H1 (cell line): ENCODE measurements at regions not wholly inside any gene's neighbourhood (a gene's known extent, or its start where the extent isn't known, plus 50 kb on each side); places are given as distances from the start of the nearest gene placed in this dataset.

Experiments
- CTCF ChIA-PET: fragments of 300-600 bp; sonication (Branson Sonifier 250); formaldehyde crosslinking; loops from one replicate; lab custom pipeline; 2021; ENCODE audit not compliant: partially characterized antibody; lab: Charles Lee
- POLR2A ChIA-PET: fragments of 300-600 bp; sonication (Branson Sonifier 250); formaldehyde crosslinking; loops from one replicate; lab custom pipeline; 2021; ENCODE audit warnings: inconsistent platforms; ENCODE audit not compliant: partially characterized antibody; lab: Charles Lee
- DNase-seq, 2 experiments: peaks; one replicate each; pipeline versions ENCODE4 v3.0.0 to v3.0.0-alpha.2; 2010 to 2022; ENCODE audit warnings: low spot score in 2 of 2, low read depth in 1 of 2, mixed read lengths in 1 of 2
- FAIRE-seq: peaks from 2 replicates; lab custom pipeline; 2011; peaks lifted over from hg19 to GRCh38; lab: Jason Lieb, UNC
- H2AFZ ChIP-seq: 2 replicates; pipeline ENCODE4 v1.8.1; 2012; ENCODE audit warnings: low read length, inconsistent platforms
- H2AK5ac ChIP-seq: 2 replicates; pipeline ENCODE4 v1.6.1; 2013; ENCODE audit warnings: low read depth, low read length
- H2BK120ac ChIP-seq: replicated peaks from 2 replicates; pipeline ENCODE3; 2013; ENCODE audit warnings: low read depth, low read length, inconsistent platforms
- H2BK12ac ChIP-seq: 2 replicates; pipeline ENCODE4 v1.6.1; 2013; ENCODE audit warnings: low read depth, low read length
- H2BK15ac ChIP-seq: 2 replicates; pipeline ENCODE4 v1.6.1; 2013; ENCODE audit warnings: low read length
- H2BK20ac ChIP-seq: 2 replicates; pipeline ENCODE4 v1.6.1; 2013; ENCODE audit warnings: low read length
- H2BK5ac ChIP-seq: 2 replicates; pipeline ENCODE4 v1.6.1; 2013; ENCODE audit warnings: low read depth, low read length
- H3K14ac ChIP-seq: 2 replicates; pipeline ENCODE4 v1.6.1; 2013; ENCODE audit warnings: inconsistent platforms; ENCODE audit not compliant: insufficient read length
- H3K18ac ChIP-seq: 2 replicates; pipeline ENCODE4 v1.6.1; 2013; ENCODE audit warnings: low read length; ENCODE audit errors: extremely low read depth
- H3K23ac ChIP-seq: 2 replicates; pipeline ENCODE4 v1.6.1; 2013; ENCODE audit warnings: inconsistent platforms; ENCODE audit not compliant: insufficient read length
- H3K23me2 ChIP-seq: 2 replicates; pipeline ENCODE4 v1.6.1; 2013; ENCODE audit warnings: low read depth, low read length
- H3K27ac ChIP-seq: 2 replicates; pipeline ENCODE4 v1.6.1; 2011; ENCODE audit warnings: low read depth, low read length, inconsistent platforms
- H3K27me3 ChIP-seq, 4 experiments: replicated peaks in 1 of 4; 1 replicate in 1 of 4; 2 replicates in 3 of 4; pipeline versions ENCODE4 v1.6.1 to v1.8.1; 2011 to 2013; ENCODE audit warnings: low read length in 3 of 4, mild to moderate bottlenecking in 3 of 4, inconsistent platforms in 2 of 4, mixed read lengths in 2 of 4, moderate library complexity in 1 of 4; ENCODE audit not compliant: control insufficient read depth in 3 of 4, insufficient read depth in 3 of 4; ENCODE audit errors: extremely low read depth in 1 of 4
- H3K36me3 ChIP-seq, 4 experiments: 2 replicates each; pipeline versions ENCODE4 v1.6.1 to v1.8.1; 2011 to 2013; ENCODE audit warnings: mild to moderate bottlenecking in 4 of 4, low read length in 3 of 4, moderate library complexity in 2 of 4, control low read depth in 1 of 4, inconsistent platforms in 1 of 4; ENCODE audit not compliant: insufficient read depth in 4 of 4, control insufficient read depth in 2 of 4
- H3K4ac ChIP-seq: replicated peaks from 2 replicates; pipeline ENCODE3; 2013; ENCODE audit warnings: low read length, low read depth, mixed read lengths, inconsistent platforms; ENCODE audit not compliant: insufficient read length
- H3K4me1 ChIP-seq, 4 experiments: replicated peaks in 1 of 4; 1 replicate in 1 of 4; 2 replicates in 3 of 4; pipeline versions ENCODE4 v1.6.1 to v1.8.1; 2011 to 2013; ENCODE audit warnings: low read length in 3 of 4, inconsistent platforms in 2 of 4, mixed read lengths in 1 of 4; ENCODE audit not compliant: insufficient read depth in 4 of 4, control insufficient read depth in 3 of 4
- H3K4me2 ChIP-seq, 2 experiments: 2 replicates each; pipeline versions ENCODE4 v1.6.1 to v1.8.1; 2011 to 2013; ENCODE audit warnings: low read depth in 2 of 2, low read length in 2 of 2, control low read depth in 1 of 2, inconsistent platforms in 1 of 2, mild to moderate bottlenecking in 1 of 2; ENCODE audit not compliant: insufficient read depth in 1 of 2
- H3K4me3 ChIP-seq, 4 experiments: fragments of 200-600, 300-600 bp in 1 of 4; sonication (generic), shearing (Covaris generic), sonication (Bioruptor Twin) in 1 of 4; 2 replicates each; pipeline versions ENCODE4 v1.5.1 to v1.8.1; 2011 to 2016; ENCODE audit warnings: low read length in 4 of 4, low read depth in 3 of 4, control low read depth in 2 of 4, inconsistent platforms in 2 of 4, mild to moderate bottlenecking in 2 of 4, mixed read lengths in 1 of 4, moderate library complexity in 1 of 4; ENCODE audit not compliant: insufficient read depth in 2 of 4; ENCODE audit errors: extremely low read depth in 1 of 4
- H3K56ac ChIP-seq: replicated peaks from 2 replicates; pipeline ENCODE3; 2013; ENCODE audit warnings: low read depth, mild to moderate bottlenecking, mixed read lengths, low read length, inconsistent platforms; ENCODE audit not compliant: insufficient read length
- H3K79me1 ChIP-seq: 2 replicates; pipeline ENCODE4 v1.6.1; 2013; ENCODE audit warnings: low read depth, low read length, control low read depth
- H3K79me2 ChIP-seq, 2 experiments: 2 replicates each; pipeline versions ENCODE4 v1.6.1 to v1.8.1; 2012 to 2013; ENCODE audit warnings: low read length in 2 of 2, mild to moderate bottlenecking in 2 of 2, inconsistent platforms in 1 of 2; ENCODE audit not compliant: insufficient read depth in 2 of 2, control insufficient read depth in 1 of 2
- H3K9ac ChIP-seq, 4 experiments: replicated peaks in 1 of 4; 1 replicate in 1 of 4; 2 replicates in 3 of 4; pipeline versions ENCODE4 v1.6.1 to v1.8.1; 2011 to 2013; ENCODE audit warnings: low read depth in 3 of 4, low read length in 3 of 4, control low read depth in 2 of 4, mild to moderate bottlenecking in 2 of 4, moderate library complexity in 2 of 4, inconsistent platforms in 1 of 4; ENCODE audit errors: extremely low read depth in 1 of 4
- H3K9me3 ChIP-seq, 2 experiments: 2 replicates each; pipeline versions ENCODE4 v1.6.1 to v1.8.1; 2012 to 2013; ENCODE audit warnings: mild to moderate bottlenecking in 2 of 2, moderate library complexity in 2 of 2, control low read depth in 1 of 2, inconsistent platforms in 1 of 2, low read depth in 1 of 2, low read length in 1 of 2, mixed read lengths in 1 of 2; ENCODE audit not compliant: insufficient read depth in 2 of 2
- H4K20me1 ChIP-seq, 2 experiments: replicated peaks in 1 of 2; 2 replicates each; pipeline versions ENCODE3 to v1.8.1; 2011 to 2013; ENCODE audit warnings: inconsistent platforms in 2 of 2, low read length in 2 of 2, mild to moderate bottlenecking in 1 of 2; ENCODE audit not compliant: insufficient read depth in 2 of 2, control insufficient read depth in 1 of 2
- H4K5ac ChIP-seq: 2 replicates; pipeline ENCODE4 v1.6.1; 2013; ENCODE audit warnings: low read length, low read depth, mixed read lengths, inconsistent platforms; ENCODE audit not compliant: insufficient read length
- H4K8ac ChIP-seq: 2 replicates; pipeline ENCODE4 v1.8.0; 2013; ENCODE audit warnings: mild to moderate bottlenecking, moderate library complexity, low read length, inconsistent platforms; ENCODE audit not compliant: insufficient read depth; ENCODE audit errors: extremely low read depth
- H4K91ac ChIP-seq: replicated peaks from 2 replicates; pipeline ENCODE3; 2013; ENCODE audit warnings: low read length, mixed read lengths, inconsistent platforms; ENCODE audit not compliant: insufficient read length
- POU5F1 ChIP-seq: IDR thresholded peaks from 2 replicates; pipeline ENCODE4 v1.6.1; 2011; ENCODE audit warnings: low read depth, mild to moderate bottlenecking, low read length, moderate library complexity
- RAD21 ChIP-seq, 2 experiments: IDR thresholded peaks in 1 of 2; conservative IDR thresholded peaks in 1 of 2; 2 replicates each; pipeline ENCODE4 v1.6.1; 2011; ENCODE audit warnings: low read depth in 2 of 2, low read length in 2 of 2, improper control_type of control experiment in 1 of 2, inconsistent platforms in 1 of 2, mild to moderate bottlenecking in 1 of 2, moderate library complexity in 1 of 2
- TAF1 ChIP-seq: IDR thresholded peaks from 2 replicates; pipeline ENCODE4 v1.6.1; 2011; ENCODE audit warnings: mild to moderate bottlenecking, low read depth, low read length
- TAF7 ChIP-seq: optimal IDR thresholded peaks from 2 replicates; pipeline ENCODE3; 2011; ENCODE audit warnings: low read depth, mild to moderate bottlenecking, inconsistent platforms, low read length, moderate library complexity, borderline replicate concordance
- TEAD4 ChIP-seq: IDR thresholded peaks from 2 replicates; pipeline ENCODE4 v1.6.1; 2012; ENCODE audit warnings: low read depth, low read length, inconsistent platforms, mixed read lengths
- WGBS, 2 experiments: shearing (Covaris generic) in 1 of 2; methylation state at CpG; one replicate each; pipeline versions ENCODE4 v1.1.6 to v1.1.7; 2013 to 2015; ENCODE audit warnings: low lambda C conversion rate in 2 of 2, mixed read lengths in 2 of 2, inconsistent platforms in 1 of 2, low coverage in 1 of 2, missing lambda C conversion rate in 1 of 2; ENCODE audit not compliant: insufficient replicate concordance in 2 of 2, insufficient coverage in 1 of 2, insufficient read length in 1 of 2; ENCODE audit errors: extremely low coverage in 1 of 2, missing lambda C conversion rate in 1 of 2; 5-methylcytosine and 5-hydroxymethylcytosine counted together

GRCh38 chr10:53479365-53479764 lies 706.8 kb upstream of the MBL2 start:
- ChIA-PET POLR2A (interaction anchor here (0.9 to 5.5 kb wide), 3 partner anchors 10 to 119 kb away, joined by 4 to 30 read pairs (median 11); no protein-coding TSS in a partner anchor), CTCF (interaction anchor here (1.0 to 2.6 kb wide), 3 partner anchors 26 to 306 kb away, joined by 3 to 10 read pairs (median 3); no protein-coding TSS in a partner anchor)
- Histone ChIP-seq H3K4me1 (peaks cover 3 to 23% (median 8%) of the 10 kb centered on the region in 4 experiments; a peak in 5 of 7 replicates), H3K14ac (no peak overlapping the region), H3K27me3 (no peaks in the 10 kb centered on the region), H3K79me1 (no peaks in the 10 kb centered on the region), H3K4me2 (peak overlapping the region; percentile 16 to 36; a peak in 3 of 4 replicates), H2BK120ac (peak overlapping the region; percentile 100), H3K79me2 (no peaks in the 10 kb centered on the region), H3K9ac (no peak overlapping the region), H3K36me3 (peaks cover 0 to 10% (median 0%) of the 10 kb centered on the region in 4 experiments; a peak in 2 of 8 replicates), H2BK12ac (no peak overlapping the region; the same call in 1 of the 2 replicates), H3K23me2 (no peaks in the 10 kb centered on the region), H3K18ac (peak overlapping the region; percentile 86), H3K23ac (no peak overlapping the region), H4K8ac (no peak overlapping the region), H2BK5ac (peak overlapping the region; percentile 99; the same call in 1 of the 2 replicates), H3K4ac (no peak overlapping the region), H3K9me3 (peaks cover 0 to 5% of the 10 kb centered on the region in 2 experiments; a peak in 1 of 4 replicates), H2AFZ (no peak overlapping the region), H3K27ac (peak overlapping the region; percentile 72; the same call in 1 of the 2 replicates), H2BK15ac (no peak overlapping the region), H4K91ac (peak overlapping the region; percentile 92), H3K4me3 (peak overlapping the region in 1 of 4 experiments; percentile 25; a peak in 1 of 8 replicates), H2AK5ac (0 out of 2 replicates have a peak overlapping the region, but pooled peaks have one; percentile 71), H3K56ac (no peak overlapping the region), H2BK20ac (peak overlapping the region; percentile 100), H4K5ac (peak overlapping the region; percentile 98), H4K20me1 (no peaks in the 10 kb centered on the region)
- WGBS, 2 experiments = 47% methylated on average over 2 of the region's 2 CpGs; no CpG with 5 or more reads in 1 of the 2 experiments
- FAIRE-seq = peak; percentile 50
- no peak for DNase-seq
- TF ChIP-seq POU5F1 (0 out of 2 replicates have a peak, but pooled peaks have one; percentile 61), TAF7 (peak; percentile 45), TAF1 (no peak), TEAD4 (peak; percentile 57; the same call in 1 of the 2 replicates), RAD21 (IDR thresholded peaks at IDR 0.05 in 1 of 2, conservative IDR thresholded peaks at IDR 0.05 in 1 of 2; ENCODE audit: low read depth in 2 of 2, low read length in 2 of 2) (0 out of 4 replicates have a peak, but pooled peaks of 1 of the 2 experiments have one; percentile 4)
